ENCODE measurements at regions not wholly inside any gene's neighbourhood (a gene's known extent, or its start where the extent isn't known, plus 50 kb on each side); places are given as distances from the start of the nearest gene placed in this dataset.

DNA sequence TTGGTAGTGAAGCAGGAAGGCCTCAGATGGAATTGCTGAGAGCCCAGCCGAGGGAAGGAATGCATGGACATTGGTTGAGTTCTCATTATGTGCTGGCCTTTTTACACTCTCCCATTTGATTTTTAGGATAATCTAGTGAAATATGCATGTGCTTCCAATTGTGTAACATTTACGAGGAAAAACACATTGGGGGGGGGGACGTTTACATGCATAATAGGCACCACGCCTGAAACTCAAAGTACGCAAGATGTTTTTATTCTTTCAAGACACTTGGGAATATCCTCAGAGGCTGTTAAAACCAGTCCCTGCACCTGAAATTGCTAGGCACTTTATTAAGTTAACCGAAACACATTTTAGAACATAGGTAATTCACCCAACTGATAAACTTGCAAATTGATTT, 118.5 kb upstream of the CDH4 start:
- H3K9me3 ChIP-seq (replicated peaks): no peaks in the 10 kb centered on the region
- no peaks in the 10 kb centered on the region for H3K36me3 ChIP-seq
- no peak overlapping the region for H3K27ac ChIP-seq
- H3K4me1 ChIP-seq: 0 out of 2 replicates have a peak, but pooled peaks cover 3% of the 10 kb centered on the region
- no peak for DNase-seq
- no peak overlapping the region for H3K4me3 ChIP-seq
- peaks cover 48% of the 10 kb centered on the region for H3K27me3 ChIP-seq

DNA sequence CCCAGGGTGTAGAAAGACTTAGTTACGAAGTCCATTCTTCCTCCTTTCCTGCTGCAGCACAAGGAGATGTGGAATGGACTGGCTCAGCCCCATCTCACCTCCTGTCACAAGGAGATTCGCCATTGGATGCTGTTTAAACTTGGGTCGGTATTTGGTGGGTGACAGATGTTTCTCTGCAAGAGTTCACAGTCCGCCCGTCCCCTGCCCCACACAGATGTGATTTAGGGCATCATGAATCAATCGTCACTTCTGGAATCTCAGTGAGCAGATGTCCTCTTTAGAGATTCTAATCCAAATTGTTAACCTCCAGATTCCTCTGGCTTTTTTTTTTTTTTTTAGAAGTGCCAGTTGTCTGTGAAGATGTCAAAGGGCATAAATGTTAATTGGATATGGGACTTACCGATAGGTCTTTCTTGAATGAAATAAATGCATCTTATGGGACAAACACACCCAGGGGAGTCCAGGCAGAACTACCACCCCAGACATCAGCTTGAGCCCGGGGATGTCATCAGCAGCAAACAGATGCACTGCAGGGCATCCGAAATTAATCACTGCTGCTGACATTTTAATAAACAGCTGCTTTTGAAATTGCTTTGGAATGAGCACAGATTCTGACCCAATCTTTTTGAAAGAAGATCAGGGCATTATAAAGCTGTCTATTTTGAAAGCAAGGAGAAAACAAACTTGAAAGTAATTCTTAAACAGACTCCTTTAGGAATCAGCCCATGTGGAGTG, 117.6 kb upstream of the CDH4 start:
- Histone ChIP-seq H3K4me3 (no peak overlapping the region), H3K4me1 (0 out of 2 replicates have a peak, but pooled peaks cover 3% of the 10 kb centered on the region), H3K27ac (no peak overlapping the region)

GRCh38 chr20:61135266-61135665, 116.8 kb upstream of the CDH4 start:
- H3K36me3 ChIP-seq: no peaks in the 10 kb centered on the region
- no peak for DNase-seq
- H3K9me3 ChIP-seq (replicated peaks): no peaks in the 10 kb centered on the region
- no peak overlapping the region for H3K4me3 ChIP-seq
- H3K4me1 ChIP-seq: 0 out of 2 replicates have a peak, but pooled peaks cover 3% of the 10 kb centered on the region
- H3K27me3 ChIP-seq: peaks cover 38% of the 10 kb centered on the region
- H3K27ac ChIP-seq: no peak overlapping the region

More for the DNA sequence above, 117.6 kb upstream of the CDH4 start:
- Histone ChIP-seq H3K27me3 (peaks cover 45% of the 10 kb centered on the region), H3K9me3 (replicated peaks) (no peaks in the 10 kb centered on the region), H3K36me3 (no peaks in the 10 kb centered on the region)
- no peak for DNase-seq

DNA sequence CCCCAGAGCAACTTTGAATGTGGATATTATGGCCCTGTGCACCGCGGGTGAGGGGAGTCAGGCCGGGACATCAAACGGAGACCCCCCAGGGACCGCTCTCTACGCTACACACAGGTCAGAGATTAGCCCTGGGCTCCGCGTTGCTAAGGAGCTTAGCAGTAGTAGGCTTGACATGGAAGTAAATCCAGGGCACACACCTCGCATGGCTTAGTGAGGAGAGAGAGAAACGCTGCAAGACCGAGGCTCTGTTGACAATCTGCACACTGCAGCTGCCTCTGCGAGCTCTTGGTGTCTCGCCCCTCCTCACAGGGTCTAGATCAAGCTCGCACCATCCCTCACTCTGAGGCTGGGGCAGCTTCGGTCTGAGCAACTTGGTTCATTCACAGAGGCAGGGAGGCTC, 116.1 kb upstream of the CDH4 start:
- no peak overlapping the region for H3K27ac ChIP-seq
- no peaks in the 10 kb centered on the region for H3K9me3 ChIP-seq (replicated peaks)
- H3K36me3 ChIP-seq: no peaks in the 10 kb centered on the region
- 0 out of 2 replicates have a peak, but pooled peaks cover 3% of the 10 kb centered on the region for H3K4me1 ChIP-seq
- H3K4me3 ChIP-seq: no peak overlapping the region
- H3K27me3 ChIP-seq: peaks cover 38% of the 10 kb centered on the region
- no peak for DNase-seq

- Histone ChIP-seq H3K36me3 (no peaks in the 10 kb centered on the region), H3K27ac (no peak overlapping the region), H3K27me3 (peaks cover 33% of the 10 kb centered on the region), H3K9me3 (replicated peaks) (no peaks in the 10 kb centered on the region), H3K4me1 (0 out of 2 replicates have a peak, but pooled peaks cover 3% of the 10 kb centered on the region), H3K4me3 (no peak overlapping the region)
- no peak for DNase-seq
These were observed 113.5 kb upstream of the CDH4 start for GRCh38 chr20:61138566-61138965.

GRCh38 chr20:61139031-61139430, 113.0 kb upstream of the CDH4 start:
- H3K27me3 ChIP-seq: peaks cover 29% of the 10 kb centered on the region
- H3K27ac ChIP-seq: no peak overlapping the region
- no peak overlapping the region for H3K4me3 ChIP-seq
- H3K4me1 ChIP-seq: 0 out of 2 replicates have a peak, but pooled peaks cover 3% of the 10 kb centered on the region
- no peaks in the 10 kb centered on the region for H3K9me3 ChIP-seq (replicated peaks)
- H3K36me3 ChIP-seq: no peaks in the 10 kb centered on the region
- DNase-seq: no peak

GRCh38 chr20:61140576-61140975, 111.5 kb upstream of the CDH4 start:
- H3K36me3 ChIP-seq: no peaks in the 10 kb centered on the region
- no peak for DNase-seq
- H3K27me3 ChIP-seq: peaks cover 23% of the 10 kb centered on the region
- H3K27ac ChIP-seq: no peak overlapping the region
- no peak overlapping the region for H3K4me3 ChIP-seq
- H3K9me3 ChIP-seq (replicated peaks): peaks cover 2% of the 10 kb centered on the region; the same call in 1 of the 2 replicates
- no peaks in the 10 kb centered on the region for H3K4me1 ChIP-seq

DNA sequence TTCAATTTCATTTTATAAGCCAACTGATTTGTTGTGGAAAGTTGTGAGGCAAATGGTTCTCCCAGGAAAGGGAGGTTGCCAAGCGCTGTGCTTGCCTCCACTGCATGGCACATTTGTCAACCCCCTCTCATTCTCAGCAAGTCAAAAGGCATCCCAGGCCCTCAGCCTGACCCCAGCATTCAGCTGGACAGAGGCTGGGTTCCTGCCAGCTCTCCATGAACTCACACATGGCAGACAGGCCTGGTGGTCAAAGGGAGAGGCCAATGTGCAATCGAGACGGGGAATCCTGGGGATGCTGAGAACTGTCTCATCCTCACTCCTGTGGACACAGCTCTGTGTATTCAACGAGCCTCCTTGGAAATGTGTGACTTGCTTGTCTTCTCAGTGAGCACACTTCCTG, 106.0 kb upstream of the CDH4 start:
- Histone ChIP-seq H3K36me3 (no peaks in the 10 kb centered on the region), H3K27me3 (peaks cover 24% of the 10 kb centered on the region), H3K4me1 (no peaks in the 10 kb centered on the region), H3K9me3 (replicated peaks) (peaks cover 2% of the 10 kb centered on the region; the same call in 1 of the 2 replicates), H3K4me3 (no peak overlapping the region), H3K27ac (no peak overlapping the region)
- DNase-seq: no peak

DNA sequence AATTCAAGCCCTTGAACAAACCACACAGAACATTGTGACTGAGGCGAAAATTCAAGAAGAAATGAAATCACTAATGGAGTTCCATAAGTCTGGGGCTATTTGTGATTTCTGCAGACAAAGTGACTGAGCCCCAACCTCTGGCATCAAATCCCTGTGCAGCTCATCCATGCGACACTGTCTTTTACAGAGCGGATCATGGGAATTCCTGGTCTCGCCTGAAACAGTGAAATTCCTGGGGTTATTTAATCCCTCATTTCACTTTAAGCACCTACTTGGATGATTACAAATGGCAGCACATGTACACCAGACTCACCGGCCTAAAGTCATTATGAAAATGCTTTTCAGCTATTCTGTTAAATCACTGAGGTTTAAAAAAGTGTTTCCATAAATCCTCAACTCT, 102.4 kb upstream of the CDH4 start:
- no peak overlapping the region for H3K27ac ChIP-seq
- DNase-seq: no peak
- H3K9me3 ChIP-seq (replicated peaks): peaks cover 2% of the 10 kb centered on the region; the same call in 1 of the 2 replicates
- H3K4me1 ChIP-seq: no peaks in the 10 kb centered on the region
- H3K4me3 ChIP-seq: no peak overlapping the region
- H3K27me3 ChIP-seq: peaks cover 19% of the 10 kb centered on the region
- no peaks in the 10 kb centered on the region for H3K36me3 ChIP-seq

- H3K36me3 ChIP-seq: no peaks in the 10 kb centered on the region
- H3K4me1 ChIP-seq: no peaks in the 10 kb centered on the region
- no peak overlapping the region for H3K27ac ChIP-seq
- no peaks in the 10 kb centered on the region; the same call in 1 of the 2 replicates for H3K27me3 ChIP-seq
- no peak for DNase-seq
- H3K9me3 ChIP-seq (replicated peaks): no peaks in the 10 kb centered on the region
- no peak overlapping the region for H3K4me3 ChIP-seq
These were observed 94.8 kb upstream of the CDH4 start for GRCh38 chr20:61157301-61157700.

- H3K27ac ChIP-seq: no peak overlapping the region
- H3K27me3 ChIP-seq: peaks cover 3% of the 10 kb centered on the region; the same call in 1 of the 2 replicates
- H3K4me1 ChIP-seq: no peaks in the 10 kb centered on the region
- no peak overlapping the region for H3K4me3 ChIP-seq
- no peaks in the 10 kb centered on the region for H3K9me3 ChIP-seq (replicated peaks)
- no peak for DNase-seq
- no peaks in the 10 kb centered on the region for H3K36me3 ChIP-seq
These were observed 91.9 kb upstream of the CDH4 start for GRCh38 chr20:61159957-61160686.

- no peaks in the 10 kb centered on the region for H3K36me3 ChIP-seq
- no peaks in the 10 kb centered on the region for H3K4me1 ChIP-seq
- H3K4me3 ChIP-seq: no peak overlapping the region
- no peak overlapping the region for H3K27ac ChIP-seq
- no peak for DNase-seq
- H3K27me3 ChIP-seq: peaks cover 3% of the 10 kb centered on the region; the same call in 1 of the 2 replicates
- no peaks in the 10 kb centered on the region for H3K9me3 ChIP-seq (replicated peaks)
These were observed 90.2 kb upstream of the CDH4 start for GRCh38 chr20:61161726-61162390.

GRCh38 chr20:61162451-61162850, 89.6 kb upstream of the CDH4 start:
- peaks cover 3% of the 10 kb centered on the region; the same call in 1 of the 2 replicates for H3K27me3 ChIP-seq
- no peaks in the 10 kb centered on the region for H3K9me3 ChIP-seq (replicated peaks)
- H3K4me1 ChIP-seq: no peaks in the 10 kb centered on the region
- no peaks in the 10 kb centered on the region for H3K36me3 ChIP-seq
- H3K27ac ChIP-seq: no peak overlapping the region
- DNase-seq: no peak
- no peak overlapping the region for H3K4me3 ChIP-seq

GRCh38 chr20:61163031-61163430, 89.0 kb upstream of the CDH4 start:
- Histone ChIP-seq H3K27ac (no peak overlapping the region), H3K4me1 (no peaks in the 10 kb centered on the region), H3K36me3 (no peaks in the 10 kb centered on the region), H3K9me3 (replicated peaks) (no peaks in the 10 kb centered on the region), H3K4me3 (no peak overlapping the region), H3K27me3 (peaks cover 3% of the 10 kb centered on the region; the same call in 1 of the 2 replicates)
- no peak for DNase-seq

DNA sequence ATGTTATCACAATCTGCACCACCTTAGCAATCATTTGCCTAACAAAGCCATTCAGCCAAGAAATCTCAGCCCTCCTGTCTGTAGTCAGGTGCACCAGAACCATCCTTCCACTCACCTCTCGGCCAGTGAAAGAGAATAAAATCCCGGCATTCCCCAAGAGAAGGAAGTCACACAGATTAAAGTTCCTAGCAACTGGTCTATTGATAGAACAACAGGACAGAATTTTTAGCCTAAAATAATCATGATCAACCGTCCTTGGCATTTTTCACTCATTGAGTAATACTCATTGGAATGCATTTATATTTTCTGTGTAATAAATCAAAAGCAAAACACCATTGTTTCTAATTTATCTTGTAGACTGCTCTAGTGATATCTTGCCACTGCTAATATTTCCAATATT, 85.7 kb upstream of the CDH4 start:
- Histone ChIP-seq H3K27me3 (peaks cover 7% of the 10 kb centered on the region; the same call in 1 of the 2 replicates), H3K4me3 (no peak overlapping the region), H3K9me3 (replicated peaks) (no peaks in the 10 kb centered on the region), H3K4me1 (no peaks in the 10 kb centered on the region), H3K36me3 (no peaks in the 10 kb centered on the region), H3K27ac (no peak overlapping the region)
- no peak for DNase-seq
